GM21390 (cell line): ENCODE measurements at regions not wholly inside any gene's neighbourhood (a gene's known extent, or its start where the extent isn't known, plus 50 kb on each side); places are given as distances from the start of the nearest gene placed in this dataset.

Source experiments
- ATAC-seq: cut with Tn5 transposase; IDR thresholded peaks from one replicate; pipeline ENCODE4 v1.9.1; 2021; ENCODE audit not compliant: unreplicated experiment

DNA sequence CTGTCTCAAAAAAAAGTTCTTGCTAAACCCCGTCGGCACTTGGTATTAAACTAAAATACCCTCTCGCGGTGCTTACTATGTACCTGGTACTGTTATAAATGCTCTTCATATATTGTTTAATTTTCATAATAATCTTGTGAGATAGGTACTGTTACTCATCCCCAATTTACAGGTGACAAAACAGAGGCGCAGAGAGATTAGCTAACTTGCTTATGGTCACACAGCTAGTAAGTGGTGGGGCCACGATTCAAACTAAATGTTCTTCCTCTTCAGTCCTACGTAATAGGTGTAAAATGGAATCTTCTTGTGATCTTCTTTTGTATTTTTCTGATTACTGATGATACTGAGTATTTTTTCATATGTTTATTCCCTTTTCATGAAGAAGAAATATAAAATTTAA lies 51.3 kb downstream of the TET3 start:
- no peak for ATAC-seq

DNA sequence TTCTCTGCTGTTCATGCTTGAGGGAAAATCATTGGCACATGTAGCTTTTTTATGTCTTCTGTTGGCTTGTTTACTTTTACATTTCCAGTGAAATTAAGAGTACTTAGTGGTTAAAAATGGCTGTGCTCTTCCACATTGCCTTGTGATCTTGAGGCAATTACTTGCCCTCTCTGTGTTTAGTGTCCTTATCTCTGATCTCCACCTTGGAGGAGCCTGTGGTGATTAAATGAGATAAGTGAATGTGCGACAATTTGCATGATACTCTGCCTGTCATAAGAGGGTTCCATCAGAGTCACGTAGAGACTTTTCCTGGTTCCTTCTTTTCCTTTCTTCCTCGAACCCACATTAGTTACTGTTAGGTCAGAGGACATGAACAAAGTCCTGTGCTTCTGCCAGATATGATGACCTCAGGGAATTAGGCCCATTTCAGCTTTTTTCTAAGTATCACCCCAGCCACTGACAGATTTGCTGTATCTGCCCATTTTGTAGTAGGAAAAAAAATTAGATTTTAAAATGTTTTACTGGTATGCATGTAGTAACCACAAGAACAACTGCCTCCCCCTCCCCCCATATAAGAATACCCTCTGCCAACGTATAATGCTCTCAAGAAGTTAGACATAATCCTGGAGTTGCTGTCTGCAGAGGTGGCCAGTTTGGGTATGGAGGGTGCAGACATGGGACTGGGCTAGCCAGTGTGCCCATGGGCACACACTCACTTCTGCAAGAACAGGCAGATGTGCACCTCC lies 51.9 kb downstream of the TET3 start:
- no peak for ATAC-seq

- ATAC-seq = no peak
Observed at GRCh38 chr2:74037379-74037860, 52.7 kb downstream of the TET3 start.

DNA sequence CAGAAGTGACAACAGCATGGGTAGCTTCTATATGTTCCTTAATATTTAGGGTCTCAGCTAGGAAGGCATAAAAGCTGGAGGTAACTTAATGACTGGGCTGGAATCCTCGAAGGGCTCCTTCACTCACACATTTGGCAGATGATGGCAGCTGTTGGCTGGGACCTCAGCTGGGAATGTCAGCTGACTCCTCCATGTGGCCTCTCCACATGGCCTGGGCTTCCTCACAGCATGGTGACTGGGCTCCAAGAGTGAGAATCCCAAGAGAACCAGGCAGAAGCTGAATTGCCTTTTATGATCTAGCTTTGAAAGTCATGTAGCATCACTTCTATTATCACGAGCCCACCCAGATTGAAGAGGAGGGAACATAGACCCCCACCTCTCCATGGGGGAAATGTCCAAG lies 54.9 kb downstream of the TET3 start:
- no peak for ATAC-seq

GRCh38 chr2:74041182-74041581 lies 56.5 kb downstream of the TET3 start:
- ATAC-seq = no peak

- no peak for ATAC-seq
Observed at GRCh38 chr2:74041726-74042125, 57.0 kb downstream of the TET3 start.

- ATAC-seq = no peak
Observed at GRCh38 chr2:74042606-74043005, 57.9 kb downstream of the TET3 start.

- no peak for ATAC-seq
Observed at GRCh38 chr2:74043345-74044329, 58.9 kb downstream of the TET3 start.

GRCh38 chr2:74044999-74045398 lies 60.3 kb downstream of the TET3 start:
- ATAC-seq = no peak

- ATAC-seq = no peak
Observed at GRCh38 chr2:74045454-74045853, 60.7 kb downstream of the TET3 start.

DNA sequence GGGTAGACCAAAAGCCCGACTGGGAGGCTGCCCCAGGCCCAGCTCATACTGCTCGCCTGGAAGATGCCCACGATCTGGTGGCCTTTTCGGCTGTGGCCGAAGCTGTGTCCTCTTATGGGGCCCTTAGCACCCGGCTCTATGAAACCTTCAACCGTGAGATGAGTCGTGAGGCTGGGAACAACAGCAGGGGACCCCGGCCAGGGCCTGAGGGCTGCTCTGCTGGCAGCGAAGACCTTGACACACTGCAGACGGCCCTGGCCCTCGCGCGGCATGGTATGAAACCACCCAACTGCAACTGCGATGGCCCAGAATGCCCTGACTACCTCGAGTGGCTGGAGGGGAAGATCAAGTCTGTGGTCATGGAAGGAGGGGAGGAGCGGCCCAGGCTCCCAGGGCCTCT lies 61.7 kb downstream of the TET3 start:
- ATAC-seq = no peak

- no peak for ATAC-seq
Observed at GRCh38 chr2:74047152-74047551, 62.4 kb downstream of the TET3 start.

GRCh38 chr2:74048147-74048546 lies 63.4 kb downstream of the TET3 start:
- no peak for ATAC-seq

GRCh38 chr2:74048843-74049519 lies 64.3 kb downstream of the TET3 start:
- no peak for ATAC-seq

- ATAC-seq = no peak
Observed at GRCh38 chr2:74050151-74050550, 65.4 kb downstream of the TET3 start.

- no peak for ATAC-seq
Observed at GRCh38 chr2:74051504-74051903, 66.8 kb downstream of the TET3 start.

- no peak for ATAC-seq
Observed at GRCh38 chr2:74052732-74053710, 68.3 kb downstream of the TET3 start.

DNA sequence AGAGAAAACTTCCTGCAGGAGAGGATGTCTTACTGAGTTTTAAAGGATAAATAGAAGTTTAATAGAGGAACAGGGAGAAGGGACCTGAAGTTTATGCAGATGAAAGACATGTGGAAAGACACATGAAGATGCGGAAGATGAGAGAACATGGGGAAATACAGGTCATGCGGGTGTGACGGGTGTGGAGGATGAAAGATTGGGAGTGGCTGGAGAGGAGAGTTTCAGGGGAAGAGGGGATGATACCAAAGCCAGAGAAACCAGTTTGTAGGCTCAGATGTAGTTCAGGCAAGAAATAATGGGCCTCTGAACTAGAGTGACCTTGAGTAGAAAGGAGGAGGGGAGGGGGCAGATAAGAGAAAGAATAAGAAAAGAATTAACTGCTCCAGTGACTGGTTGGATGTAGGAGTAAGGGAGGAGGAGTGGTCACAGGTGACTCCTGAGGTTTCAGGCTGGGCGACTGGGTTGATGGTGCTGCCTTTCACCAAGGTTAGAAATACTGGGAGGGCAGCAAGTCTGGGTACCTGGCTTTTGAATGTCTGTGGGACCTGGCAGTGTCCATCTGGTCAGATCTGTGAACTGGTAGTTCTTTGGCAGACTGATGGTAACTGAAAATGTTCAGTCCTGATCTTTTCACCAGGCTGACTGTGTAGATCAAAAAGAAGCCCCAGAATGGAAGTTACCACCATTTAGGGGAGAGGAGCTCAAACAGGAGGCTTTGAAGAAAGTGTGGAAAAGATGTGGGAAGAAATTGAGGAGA lies 69.4 kb downstream of the TET3 start:
- ATAC-seq = no peak

DNA sequence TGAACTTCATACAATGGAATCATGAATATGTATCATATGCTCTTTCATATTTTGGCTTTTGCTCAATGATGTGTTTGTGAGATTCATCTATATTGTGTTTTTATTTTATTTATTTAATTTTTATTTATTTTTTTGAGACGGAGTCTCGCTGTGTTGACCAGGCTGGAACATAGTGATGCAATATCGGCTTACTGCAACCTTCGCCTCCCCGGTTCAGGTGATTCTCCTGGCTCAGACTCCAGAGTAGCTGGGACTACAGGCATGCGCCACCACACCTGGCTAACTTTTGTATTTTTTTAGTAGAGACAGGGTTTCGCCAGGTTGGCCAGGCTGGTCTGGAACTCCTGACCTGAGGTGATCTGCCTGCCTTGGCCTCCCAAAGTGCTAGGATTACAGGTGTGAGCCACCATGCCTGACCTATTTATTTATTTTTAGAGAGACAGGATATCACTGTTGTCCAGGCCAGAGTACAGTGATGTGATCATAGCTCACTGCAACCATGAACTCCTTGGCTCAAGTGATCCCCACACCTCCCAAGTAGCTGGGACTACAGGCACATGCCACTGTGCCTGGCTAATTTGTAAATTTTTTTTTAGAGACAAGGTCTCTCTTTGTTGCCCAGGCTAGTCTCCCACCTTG lies 74.5 kb downstream of the TET3 start:
- ATAC-seq = no peak
